H1 (cell line): ENCODE measurements at regions not wholly inside any gene's neighbourhood (a gene's known extent, or its start where the extent isn't known, plus 50 kb on each side); places are given as distances from the start of the nearest gene placed in this dataset.

Source experiments
- CTCF ChIA-PET: fragments of 300-600 bp; sonication (Branson Sonifier 250); formaldehyde crosslinking; loops from one replicate; lab custom pipeline; 2021; ENCODE audit not compliant: partially characterized antibody; lab: Charles Lee
- POLR2A ChIA-PET: fragments of 300-600 bp; sonication (Branson Sonifier 250); formaldehyde crosslinking; loops from one replicate; lab custom pipeline; 2021; ENCODE audit warnings: inconsistent platforms; ENCODE audit not compliant: partially characterized antibody; lab: Charles Lee
- DNase-seq, 2 experiments: peaks; one replicate each; pipeline versions ENCODE4 v3.0.0 to v3.0.0-alpha.2; 2010 to 2022; ENCODE audit warnings: low spot score in 2 of 2, low read depth in 1 of 2, mixed read lengths in 1 of 2
- FAIRE-seq: peaks from 2 replicates; lab custom pipeline; 2011; peaks lifted over from hg19 to GRCh38; lab: Jason Lieb, UNC
- H2AFZ ChIP-seq: 2 replicates; pipeline ENCODE4 v1.8.1; 2012; ENCODE audit warnings: low read length, inconsistent platforms
- H2AK5ac ChIP-seq: 2 replicates; pipeline ENCODE4 v1.6.1; 2013; ENCODE audit warnings: low read depth, low read length
- H2BK120ac ChIP-seq: replicated peaks from 2 replicates; pipeline ENCODE3; 2013; ENCODE audit warnings: low read depth, low read length, inconsistent platforms
- H2BK12ac ChIP-seq: 2 replicates; pipeline ENCODE4 v1.6.1; 2013; ENCODE audit warnings: low read depth, low read length
- H2BK15ac ChIP-seq: 2 replicates; pipeline ENCODE4 v1.6.1; 2013; ENCODE audit warnings: low read length
- H2BK20ac ChIP-seq: 2 replicates; pipeline ENCODE4 v1.6.1; 2013; ENCODE audit warnings: low read length
- H2BK5ac ChIP-seq: 2 replicates; pipeline ENCODE4 v1.6.1; 2013; ENCODE audit warnings: low read depth, low read length
- H3K14ac ChIP-seq: 2 replicates; pipeline ENCODE4 v1.6.1; 2013; ENCODE audit warnings: inconsistent platforms; ENCODE audit not compliant: insufficient read length
- H3K18ac ChIP-seq: 2 replicates; pipeline ENCODE4 v1.6.1; 2013; ENCODE audit warnings: low read length; ENCODE audit errors: extremely low read depth
- H3K23ac ChIP-seq: 2 replicates; pipeline ENCODE4 v1.6.1; 2013; ENCODE audit warnings: inconsistent platforms; ENCODE audit not compliant: insufficient read length
- H3K23me2 ChIP-seq: 2 replicates; pipeline ENCODE4 v1.6.1; 2013; ENCODE audit warnings: low read depth, low read length
- H3K27ac ChIP-seq: 2 replicates; pipeline ENCODE4 v1.6.1; 2011; ENCODE audit warnings: low read depth, low read length, inconsistent platforms
- H3K27me3 ChIP-seq, 4 experiments: replicated peaks in 1 of 4; 1 replicate in 1 of 4; 2 replicates in 3 of 4; pipeline versions ENCODE4 v1.6.1 to v1.8.1; 2011 to 2013; ENCODE audit warnings: low read length in 3 of 4, mild to moderate bottlenecking in 3 of 4, inconsistent platforms in 2 of 4, mixed read lengths in 2 of 4, moderate library complexity in 1 of 4; ENCODE audit not compliant: control insufficient read depth in 3 of 4, insufficient read depth in 3 of 4; ENCODE audit errors: extremely low read depth in 1 of 4
- H3K36me3 ChIP-seq, 4 experiments: 2 replicates each; pipeline versions ENCODE4 v1.6.1 to v1.8.1; 2011 to 2013; ENCODE audit warnings: mild to moderate bottlenecking in 4 of 4, low read length in 3 of 4, moderate library complexity in 2 of 4, control low read depth in 1 of 4, inconsistent platforms in 1 of 4; ENCODE audit not compliant: insufficient read depth in 4 of 4, control insufficient read depth in 2 of 4
- H3K4ac ChIP-seq: replicated peaks from 2 replicates; pipeline ENCODE3; 2013; ENCODE audit warnings: low read length, low read depth, mixed read lengths, inconsistent platforms; ENCODE audit not compliant: insufficient read length
- H3K4me1 ChIP-seq, 4 experiments: replicated peaks in 1 of 4; 1 replicate in 1 of 4; 2 replicates in 3 of 4; pipeline versions ENCODE4 v1.6.1 to v1.8.1; 2011 to 2013; ENCODE audit warnings: low read length in 3 of 4, inconsistent platforms in 2 of 4, mixed read lengths in 1 of 4; ENCODE audit not compliant: insufficient read depth in 4 of 4, control insufficient read depth in 3 of 4
- H3K4me2 ChIP-seq, 2 experiments: 2 replicates each; pipeline versions ENCODE4 v1.6.1 to v1.8.1; 2011 to 2013; ENCODE audit warnings: low read depth in 2 of 2, low read length in 2 of 2, control low read depth in 1 of 2, inconsistent platforms in 1 of 2, mild to moderate bottlenecking in 1 of 2; ENCODE audit not compliant: insufficient read depth in 1 of 2
- H3K4me3 ChIP-seq, 4 experiments: fragments of 200-600, 300-600 bp in 1 of 4; sonication (generic), shearing (Covaris generic), sonication (Bioruptor Twin) in 1 of 4; 2 replicates each; pipeline versions ENCODE4 v1.5.1 to v1.8.1; 2011 to 2016; ENCODE audit warnings: low read length in 4 of 4, low read depth in 3 of 4, control low read depth in 2 of 4, inconsistent platforms in 2 of 4, mild to moderate bottlenecking in 2 of 4, mixed read lengths in 1 of 4, moderate library complexity in 1 of 4; ENCODE audit not compliant: insufficient read depth in 2 of 4; ENCODE audit errors: extremely low read depth in 1 of 4
- H3K56ac ChIP-seq: replicated peaks from 2 replicates; pipeline ENCODE3; 2013; ENCODE audit warnings: low read depth, mild to moderate bottlenecking, mixed read lengths, low read length, inconsistent platforms; ENCODE audit not compliant: insufficient read length
- H3K79me1 ChIP-seq: 2 replicates; pipeline ENCODE4 v1.6.1; 2013; ENCODE audit warnings: low read depth, low read length, control low read depth
- H3K79me2 ChIP-seq, 2 experiments: 2 replicates each; pipeline versions ENCODE4 v1.6.1 to v1.8.1; 2012 to 2013; ENCODE audit warnings: low read length in 2 of 2, mild to moderate bottlenecking in 2 of 2, inconsistent platforms in 1 of 2; ENCODE audit not compliant: insufficient read depth in 2 of 2, control insufficient read depth in 1 of 2
- H3K9ac ChIP-seq, 4 experiments: replicated peaks in 1 of 4; 1 replicate in 1 of 4; 2 replicates in 3 of 4; pipeline versions ENCODE4 v1.6.1 to v1.8.1; 2011 to 2013; ENCODE audit warnings: low read depth in 3 of 4, low read length in 3 of 4, control low read depth in 2 of 4, mild to moderate bottlenecking in 2 of 4, moderate library complexity in 2 of 4, inconsistent platforms in 1 of 4; ENCODE audit errors: extremely low read depth in 1 of 4
- H3K9me3 ChIP-seq, 2 experiments: 2 replicates each; pipeline versions ENCODE4 v1.6.1 to v1.8.1; 2012 to 2013; ENCODE audit warnings: mild to moderate bottlenecking in 2 of 2, moderate library complexity in 2 of 2, control low read depth in 1 of 2, inconsistent platforms in 1 of 2, low read depth in 1 of 2, low read length in 1 of 2, mixed read lengths in 1 of 2; ENCODE audit not compliant: insufficient read depth in 2 of 2
- H4K20me1 ChIP-seq, 2 experiments: replicated peaks in 1 of 2; 2 replicates each; pipeline versions ENCODE3 to v1.8.1; 2011 to 2013; ENCODE audit warnings: inconsistent platforms in 2 of 2, low read length in 2 of 2, mild to moderate bottlenecking in 1 of 2; ENCODE audit not compliant: insufficient read depth in 2 of 2, control insufficient read depth in 1 of 2
- H4K5ac ChIP-seq: 2 replicates; pipeline ENCODE4 v1.6.1; 2013; ENCODE audit warnings: low read length, low read depth, mixed read lengths, inconsistent platforms; ENCODE audit not compliant: insufficient read length
- H4K8ac ChIP-seq: 2 replicates; pipeline ENCODE4 v1.8.0; 2013; ENCODE audit warnings: mild to moderate bottlenecking, moderate library complexity, low read length, inconsistent platforms; ENCODE audit not compliant: insufficient read depth; ENCODE audit errors: extremely low read depth
- H4K91ac ChIP-seq: replicated peaks from 2 replicates; pipeline ENCODE3; 2013; ENCODE audit warnings: low read length, mixed read lengths, inconsistent platforms; ENCODE audit not compliant: insufficient read length
- CHD1 ChIP-seq: IDR thresholded peaks from 2 replicates; pipeline ENCODE4 v1.6.1; 2012; ENCODE audit warnings: low read depth, low read length, improper control_type of control experiment
- HDAC2 ChIP-seq, 2 experiments: fragments of 300-600 bp in 1 of 2; sonication (generic) in 1 of 2; IDR thresholded peaks; 2 replicates each; pipeline ENCODE4 v1.6.1; 2011 to 2012; ENCODE audit warnings: low read depth in 2 of 2, low read length in 2 of 2, mild to moderate bottlenecking in 2 of 2, moderate library complexity in 2 of 2, borderline replicate concordance in 1 of 2, inconsistent platforms in 1 of 2
- RFX5 ChIP-seq: IDR thresholded peaks from 2 replicates; pipeline ENCODE4 v1.6.1; 2011; ENCODE audit warnings: low read depth, low read length, improper control_type of control experiment, borderline replicate concordance
- SP4 ChIP-seq: IDR thresholded peaks from 2 replicates; pipeline ENCODE4 v1.6.1; 2012; ENCODE audit warnings: low read length, inconsistent platforms
- SUZ12 ChIP-seq: fragments of 200-600 bp; sonication (generic); IDR thresholded peaks from 2 replicates; pipeline ENCODE4 v1.6.1; 2012; ENCODE audit warnings: mild to moderate bottlenecking, inconsistent platforms, low read length, moderate library complexity, mixed read lengths
- TBP ChIP-seq: IDR thresholded peaks from 2 replicates; pipeline ENCODE4 v1.6.1; 2011; ENCODE audit warnings: low read depth, low read length, improper control_type of control experiment
- TCF12 ChIP-seq: IDR thresholded peaks from 2 replicates; pipeline ENCODE4 v1.6.1; 2011; ENCODE audit warnings: low read depth, mild to moderate bottlenecking, low read length
- TEAD4 ChIP-seq: IDR thresholded peaks from 2 replicates; pipeline ENCODE4 v1.6.1; 2012; ENCODE audit warnings: low read depth, low read length, inconsistent platforms, mixed read lengths
- USF2 ChIP-seq: IDR thresholded peaks from 2 replicates; pipeline ENCODE4 v1.6.1; 2011; ENCODE audit warnings: low read length, improper control_type of control experiment
- whole genome bisulfite sequencing, 2 experiments: shearing (Covaris generic) in 1 of 2; methylation state at CpG; one replicate each; pipeline versions ENCODE4 v1.1.6 to v1.1.7; 2013 to 2015; ENCODE audit warnings: low lambda C conversion rate in 2 of 2, mixed read lengths in 2 of 2, inconsistent platforms in 1 of 2, low coverage in 1 of 2, missing lambda C conversion rate in 1 of 2; ENCODE audit not compliant: insufficient replicate concordance in 2 of 2, insufficient coverage in 1 of 2, insufficient read length in 1 of 2; ENCODE audit errors: extremely low coverage in 1 of 2, missing lambda C conversion rate in 1 of 2; 5-methylcytosine and 5-hydroxymethylcytosine counted together

- H4K5ac ChIP-seq, result no peak overlapping the region
- H3K36me3 ChIP-seq, result no peaks in the 10 kb centered on the region
- H3K79me2 ChIP-seq, result no peaks in the 10 kb centered on the region
- no peak overlapping the region for H2AK5ac ChIP-seq
- H3K4ac ChIP-seq, result no peak overlapping the region
- no peak overlapping the region for H3K27ac ChIP-seq
- no peak for TF ChIP-seq USF2
- no peak for TF ChIP-seq SP4
- no peak for TF ChIP-seq TBP
- TF ChIP-seq CHD1, result no peak
- TF ChIP-seq TEAD4, result no peak
- TF ChIP-seq RFX5, result no peak
- TF ChIP-seq HDAC2 (IDR thresholded peaks at IDR 0.05; ENCODE audit: borderline replicate concordance in 1 of 2, low read depth in 2 of 2, low read length in 2 of 2), result no peak
- no peak for TF ChIP-seq SUZ12
- TF ChIP-seq TCF12, result no peak
- TF ChIP-seq, all 59 proteins: peak for 0
- Histone ChIP-seq H3K9ac (no peak overlapping the region), H4K8ac (no peak overlapping the region), H4K91ac (no peak overlapping the region), H3K4me1 (no peaks in the 10 kb centered on the region), H3K27me3 (no peaks in the 10 kb centered on the region), H3K23ac (no peak overlapping the region), H3K9me3 (no peaks in the 10 kb centered on the region; a peak in 2 of 4 replicates), H2BK120ac (no peak overlapping the region), H2BK12ac (no peak overlapping the region), H2BK5ac (no peak overlapping the region), H3K23me2 (no peaks in the 10 kb centered on the region), H4K20me1 (no peaks in the 10 kb centered on the region), H2BK20ac (no peak overlapping the region), H3K18ac (no peak overlapping the region), H3K14ac (no peak overlapping the region), H3K56ac (no peak overlapping the region), H2AFZ (no peak overlapping the region), H2BK15ac (no peak overlapping the region), H3K4me2 (no peak overlapping the region), H3K4me3 (no peak overlapping the region), H3K79me1 (no peaks in the 10 kb centered on the region)
- 87% methylated on average over 5 of the region's 5 CpGs; no CpG with 5 or more reads in 1 of the 2 experiments for WGBS, 2 experiments
- no peak for DNase-seq
- no peak for FAIRE-seq
- CTCF ChIA-PET, result no interaction called here
- POLR2A ChIA-PET, result no interaction called here
Measured at GRCh38 chr12:24724814-24725213, 224.1 kb downstream of the BCAT1 start.
